ENCODE measurements at regions not wholly inside any gene's neighbourhood (a gene's known extent, or its start where the extent isn't known, plus 50 kb on each side); places are given as distances from the start of the nearest gene placed in this dataset.
"Not testable (repeated sequence)": the region's sequence is repeated elsewhere in the genome, so short reads cannot be mapped to it uniquely, and the experiment has no call there.

- Histone ChIP-seq H3K9me3 (ENCODE audit: control insufficient read depth, low read depth, low read length) (no peaks in the 10 kb centered on the region), H3K36me3 (ENCODE audit: control insufficient read depth, low read depth, low read length) (no peaks in the 10 kb centered on the region), H3K4me1 (ENCODE audit: control insufficient read depth, low read depth, low read length) (no peaks in the 10 kb centered on the region), H3K9ac (ENCODE audit: low read length) (no peak overlapping the region), H3K4me3 (ENCODE audit: low read length) (no peak overlapping the region), H3K27ac (ENCODE audit: low read length) (no peak overlapping the region), H3K27me3 (ENCODE audit: control insufficient read depth, insufficient read depth, low read length) (no peaks in the 10 kb centered on the region)
Observed at GRCh38 chr1:79704067-79704466, 697.5 kb upstream of the ADGRL4 start.

GRCh38 chr1:79702336-79702999 lies 695.9 kb upstream of the ADGRL4 start:
- not testable (repeated sequence) for H3K4me1 ChIP-seq (ENCODE audit: control insufficient read depth, low read depth, low read length); H3K9me3 ChIP-seq (ENCODE audit: control insufficient read depth, low read depth, low read length); H3K27me3 ChIP-seq (ENCODE audit: control insufficient read depth, insufficient read depth, low read length); H3K4me3 ChIP-seq (ENCODE audit: low read length); H3K27ac ChIP-seq (ENCODE audit: low read length); H3K9ac ChIP-seq (ENCODE audit: low read length); H3K36me3 ChIP-seq (ENCODE audit: control insufficient read depth, low read depth, low read length)

GRCh38 chr1:79695138-79695537 lies 688.6 kb upstream of the ADGRL4 start:
- no peak overlapping the region for H3K9ac ChIP-seq (ENCODE audit: low read length)
- no peak overlapping the region for H3K27ac ChIP-seq (ENCODE audit: low read length)
- no peaks in the 10 kb centered on the region for H3K4me1 ChIP-seq (ENCODE audit: control insufficient read depth, low read depth, low read length)
- H3K9me3 ChIP-seq (ENCODE audit: control insufficient read depth, low read depth, low read length) = no peaks in the 10 kb centered on the region
- no peak overlapping the region for H3K4me3 ChIP-seq (ENCODE audit: low read length)
- no peaks in the 10 kb centered on the region for H3K27me3 ChIP-seq (ENCODE audit: control insufficient read depth, insufficient read depth, low read length)
- H3K36me3 ChIP-seq (ENCODE audit: control insufficient read depth, low read depth, low read length) = no peaks in the 10 kb centered on the region

- Histone ChIP-seq H3K27ac (ENCODE audit: low read length) (no peak overlapping the region), H3K9me3 (ENCODE audit: control insufficient read depth, low read depth, low read length) (no peaks in the 10 kb centered on the region), H3K36me3 (ENCODE audit: control insufficient read depth, low read depth, low read length) (no peaks in the 10 kb centered on the region), H3K4me1 (ENCODE audit: control insufficient read depth, low read depth, low read length) (no peaks in the 10 kb centered on the region), H3K9ac (ENCODE audit: low read length) (no peak overlapping the region), H3K4me3 (ENCODE audit: low read length) (no peak overlapping the region), H3K27me3 (ENCODE audit: control insufficient read depth, insufficient read depth, low read length) (no peaks in the 10 kb centered on the region)
Observed at GRCh38 chr1:79694241-79694640, 687.7 kb upstream of the ADGRL4 start.

- Histone ChIP-seq H3K4me1 (ENCODE audit: control insufficient read depth, low read depth, low read length) (peaks cover 2% of the 10 kb centered on the region), H3K27ac (ENCODE audit: low read length) (no peak overlapping the region)
Observed at GRCh38 chr1:79693441-79694114, 687.0 kb upstream of the ADGRL4 start.

GRCh38 chr1:79692519-79692918 lies 686.0 kb upstream of the ADGRL4 start:
- H3K9me3 ChIP-seq (ENCODE audit: control insufficient read depth, low read depth, low read length) = no peaks in the 10 kb centered on the region
- no peak overlapping the region for H3K9ac ChIP-seq (ENCODE audit: low read length)
- no peak overlapping the region for H3K27ac ChIP-seq (ENCODE audit: low read length)
- no peak overlapping the region for H3K4me3 ChIP-seq (ENCODE audit: low read length)
- no peaks in the 10 kb centered on the region for H3K36me3 ChIP-seq (ENCODE audit: control insufficient read depth, low read depth, low read length)
- no peaks in the 10 kb centered on the region for H3K27me3 ChIP-seq (ENCODE audit: control insufficient read depth, insufficient read depth, low read length)
- H3K4me1 ChIP-seq (ENCODE audit: control insufficient read depth, low read depth, low read length) = peaks cover 4% of the 10 kb centered on the region

More at GRCh38 chr1:79693441-79694114, 687.0 kb upstream of the ADGRL4 start:
- H3K4me3 ChIP-seq (ENCODE audit: low read length) = no peak overlapping the region
- no peaks in the 10 kb centered on the region for H3K27me3 ChIP-seq (ENCODE audit: control insufficient read depth, insufficient read depth, low read length)
- no peak overlapping the region for H3K9ac ChIP-seq (ENCODE audit: low read length)
- no peaks in the 10 kb centered on the region for H3K36me3 ChIP-seq (ENCODE audit: control insufficient read depth, low read depth, low read length)
- H3K9me3 ChIP-seq (ENCODE audit: control insufficient read depth, low read depth, low read length) = no peaks in the 10 kb centered on the region

- Histone ChIP-seq H3K4me1 (ENCODE audit: control insufficient read depth, low read depth, low read length) (peaks cover 4% of the 10 kb centered on the region), H3K9me3 (ENCODE audit: control insufficient read depth, low read depth, low read length) (no peaks in the 10 kb centered on the region), H3K4me3 (ENCODE audit: low read length) (no peak overlapping the region), H3K9ac (ENCODE audit: low read length) (no peak overlapping the region), H3K36me3 (ENCODE audit: control insufficient read depth, low read depth, low read length) (no peaks in the 10 kb centered on the region), H3K27me3 (ENCODE audit: control insufficient read depth, insufficient read depth, low read length) (no peaks in the 10 kb centered on the region), H3K27ac (ENCODE audit: low read length) (no peak overlapping the region)
Observed at GRCh38 chr1:79688932-79689331, 682.4 kb upstream of the ADGRL4 start.

- no peak overlapping the region for H3K9ac ChIP-seq (ENCODE audit: low read length)
Observed at GRCh38 chr1:79683420-79683819, 676.9 kb upstream of the ADGRL4 start.

GRCh38 chr1:79682478-79682877 lies 675.9 kb upstream of the ADGRL4 start:
- no peak overlapping the region for H3K9ac ChIP-seq (ENCODE audit: low read length)
- peaks cover 5% of the 10 kb centered on the region for H3K9me3 ChIP-seq (ENCODE audit: control insufficient read depth, low read depth, low read length)
- no peak overlapping the region for H3K4me3 ChIP-seq (ENCODE audit: low read length)
- no peaks in the 10 kb centered on the region for H3K4me1 ChIP-seq (ENCODE audit: control insufficient read depth, low read depth, low read length)
- no peaks in the 10 kb centered on the region for H3K36me3 ChIP-seq (ENCODE audit: control insufficient read depth, low read depth, low read length)
- H3K27me3 ChIP-seq (ENCODE audit: control insufficient read depth, insufficient read depth, low read length) = no peaks in the 10 kb centered on the region
- no peak overlapping the region for H3K27ac ChIP-seq (ENCODE audit: low read length)

More at GRCh38 chr1:79683420-79683819, 676.9 kb upstream of the ADGRL4 start:
- Histone ChIP-seq H3K36me3 (ENCODE audit: control insufficient read depth, low read depth, low read length) (no peaks in the 10 kb centered on the region), H3K27ac (ENCODE audit: low read length) (no peak overlapping the region), H3K9me3 (ENCODE audit: control insufficient read depth, low read depth, low read length) (peaks cover 5% of the 10 kb centered on the region), H3K4me3 (ENCODE audit: low read length) (no peak overlapping the region), H3K27me3 (ENCODE audit: control insufficient read depth, insufficient read depth, low read length) (no peaks in the 10 kb centered on the region), H3K4me1 (ENCODE audit: control insufficient read depth, low read depth, low read length) (peaks cover under 1% of the 10 kb centered on the region)

- Histone ChIP-seq H3K27me3 (ENCODE audit: control insufficient read depth, insufficient read depth, low read length) (no peaks in the 10 kb centered on the region), H3K4me1 (ENCODE audit: control insufficient read depth, low read depth, low read length) (no peaks in the 10 kb centered on the region), H3K27ac (ENCODE audit: low read length) (no peak overlapping the region), H3K36me3 (ENCODE audit: control insufficient read depth, low read depth, low read length) (no peaks in the 10 kb centered on the region), H3K9me3 (ENCODE audit: control insufficient read depth, low read depth, low read length) (peaks cover 5% of the 10 kb centered on the region), H3K9ac (ENCODE audit: low read length) (no peak overlapping the region), H3K4me3 (ENCODE audit: low read length) (no peak overlapping the region)
Observed at GRCh38 chr1:79681382-79681781, 674.9 kb upstream of the ADGRL4 start.

GRCh38 chr1:79679916-79680315 lies 673.4 kb upstream of the ADGRL4 start:
- H3K9me3 ChIP-seq (ENCODE audit: control insufficient read depth, low read depth, low read length) = peaks cover 5% of the 10 kb centered on the region
- H3K36me3 ChIP-seq (ENCODE audit: control insufficient read depth, low read depth, low read length) = no peaks in the 10 kb centered on the region
- no peak overlapping the region for H3K4me3 ChIP-seq (ENCODE audit: low read length)
- H3K27ac ChIP-seq (ENCODE audit: low read length) = no peak overlapping the region
- no peak overlapping the region for H3K9ac ChIP-seq (ENCODE audit: low read length)
- H3K27me3 ChIP-seq (ENCODE audit: control insufficient read depth, insufficient read depth, low read length) = no peaks in the 10 kb centered on the region
- no peaks in the 10 kb centered on the region for H3K4me1 ChIP-seq (ENCODE audit: control insufficient read depth, low read depth, low read length)

Measured in iPS-18a (cell line).